ENCODE measurements at regions not wholly inside any gene's neighbourhood (a gene's known extent, or its start where the extent isn't known, plus 50 kb on each side); places are given as distances from the start of the nearest gene placed in this dataset.

- Histone ChIP-seq H3K4me1 (ENCODE audit: control insufficient read depth, insufficient read depth, low read length) (no peaks in the 10 kb centered on the region), H3K9me3 (ENCODE audit: control insufficient read depth, insufficient read depth, low read depth, low read length) (no peaks in the 10 kb centered on the region), H3K27ac (ENCODE audit: extremely low read depth, low read depth, low read length) (no peak overlapping the region), H3K4me3 (ENCODE audit: low read depth, low read length) (no peak overlapping the region), H3K36me3 (ENCODE audit: control insufficient read depth in 2 of 2, insufficient read depth in 1 of 2, low read length in 2 of 2) (no peaks in the 10 kb centered on the region)
- ChIA-PET CTCF (no interaction called here), POLR2A (no interaction called here)
- no peak for TF ChIP-seq ZNF624 (tag by site-specific recombination; IDR thresholded peaks at IDR 0.05)
- TF ChIP-seq, protein P1, sequence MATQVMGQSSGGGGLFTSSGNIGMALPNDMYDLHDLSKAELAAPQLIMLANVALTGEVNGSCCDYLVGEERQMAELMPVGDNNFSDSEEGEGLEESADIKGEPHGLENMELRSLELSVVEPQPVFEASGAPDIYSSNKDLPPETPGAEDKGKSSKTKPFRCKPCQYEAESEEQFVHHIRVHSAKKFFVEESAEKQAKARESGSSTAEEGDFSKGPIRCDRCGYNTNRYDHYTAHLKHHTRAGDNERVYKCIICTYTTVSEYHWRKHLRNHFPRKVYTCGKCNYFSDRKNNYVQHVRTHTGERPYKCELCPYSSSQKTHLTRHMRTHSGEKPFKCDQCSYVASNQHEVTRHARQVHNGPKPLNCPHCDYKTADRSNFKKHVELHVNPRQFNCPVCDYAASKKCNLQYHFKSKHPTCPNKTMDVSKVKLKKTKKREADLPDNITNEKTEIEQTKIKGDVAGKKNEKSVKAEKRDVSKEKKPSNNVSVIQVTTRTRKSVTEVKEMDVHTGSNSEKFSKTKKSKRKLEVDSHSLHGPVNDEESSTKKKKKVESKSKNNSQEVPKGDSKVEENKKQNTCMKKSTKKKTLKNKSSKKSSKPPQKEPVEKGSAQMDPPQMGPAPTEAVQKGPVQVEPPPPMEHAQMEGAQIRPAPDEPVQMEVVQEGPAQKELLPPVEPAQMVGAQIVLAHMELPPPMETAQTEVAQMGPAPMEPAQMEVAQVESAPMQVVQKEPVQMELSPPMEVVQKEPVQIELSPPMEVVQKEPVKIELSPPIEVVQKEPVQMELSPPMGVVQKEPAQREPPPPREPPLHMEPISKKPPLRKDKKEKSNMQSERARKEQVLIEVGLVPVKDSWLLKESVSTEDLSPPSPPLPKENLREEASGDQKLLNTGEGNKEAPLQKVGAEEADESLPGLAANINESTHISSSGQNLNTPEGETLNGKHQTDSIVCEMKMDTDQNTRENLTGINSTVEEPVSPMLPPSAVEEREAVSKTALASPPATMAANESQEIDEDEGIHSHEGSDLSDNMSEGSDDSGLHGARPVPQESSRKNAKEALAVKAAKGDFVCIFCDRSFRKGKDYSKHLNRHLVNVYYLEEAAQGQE (tag by site-specific recombination; IDR thresholded peaks at IDR 0.05) = no peak
- no peak for TF ChIP-seq ZNF16 (tag by site-specific recombination; IDR thresholded peaks at IDR 0.05; ENCODE audit: low read depth)
- TF ChIP-seq REPIN1 (tag by site-specific recombination; IDR thresholded peaks at IDR 0.05; ENCODE audit: low read depth) = no peak
- TF ChIP-seq ZNF776 (tag by site-specific recombination; IDR thresholded peaks at IDR 0.05; ENCODE audit: borderline replicate concordance) = no peak
- no peak for TF ChIP-seq ZNF501 (tag by site-specific recombination; IDR thresholded peaks at IDR 0.05)
- no peak for TF ChIP-seq ZSCAN16 (tag by site-specific recombination; IDR thresholded peaks at IDR 0.05)
- TF ChIP-seq, protein P2, sequence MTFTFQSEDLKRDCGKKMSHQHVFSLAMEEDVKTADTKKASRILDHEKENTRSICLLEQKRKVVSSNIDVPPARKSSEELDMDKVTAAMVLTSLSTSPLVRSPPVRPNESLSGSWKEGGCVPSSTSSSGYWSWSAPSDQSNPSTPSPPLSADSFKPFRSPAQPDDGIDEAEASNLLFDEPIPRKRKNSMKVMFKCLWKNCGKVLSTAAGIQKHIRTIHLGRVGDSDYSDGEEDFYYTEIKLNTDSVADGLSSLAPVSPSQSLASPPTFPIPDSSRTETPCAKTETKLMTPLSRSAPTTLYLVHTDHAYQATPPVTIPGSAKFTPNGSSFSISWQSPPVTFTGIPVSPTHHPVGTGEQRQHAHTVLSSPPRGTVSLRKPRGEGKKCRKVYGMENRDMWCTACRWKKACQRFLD (tag by site-specific recombination; IDR thresholded peaks at IDR 0.05) = no peak
- TF ChIP-seq ZFP69B (tag by site-specific recombination; IDR thresholded peaks at IDR 0.05) = no peak
- TF ChIP-seq ZNF837 (tag by site-specific recombination; IDR thresholded peaks at IDR 0.05) = no peak
- no peak for TF ChIP-seq ZNF510 (tag by site-specific recombination; IDR thresholded peaks at IDR 0.05; ENCODE audit: insufficient replicate concordance)
- no peak for TF ChIP-seq ZNF132 (tag by site-specific recombination; IDR thresholded peaks at IDR 0.05; ENCODE audit: borderline replicate concordance)
- no peak for TF ChIP-seq ZNF530 (tag by site-specific recombination; IDR thresholded peaks at IDR 0.05; ENCODE audit: low read depth)
- TF ChIP-seq, protein P3, sequence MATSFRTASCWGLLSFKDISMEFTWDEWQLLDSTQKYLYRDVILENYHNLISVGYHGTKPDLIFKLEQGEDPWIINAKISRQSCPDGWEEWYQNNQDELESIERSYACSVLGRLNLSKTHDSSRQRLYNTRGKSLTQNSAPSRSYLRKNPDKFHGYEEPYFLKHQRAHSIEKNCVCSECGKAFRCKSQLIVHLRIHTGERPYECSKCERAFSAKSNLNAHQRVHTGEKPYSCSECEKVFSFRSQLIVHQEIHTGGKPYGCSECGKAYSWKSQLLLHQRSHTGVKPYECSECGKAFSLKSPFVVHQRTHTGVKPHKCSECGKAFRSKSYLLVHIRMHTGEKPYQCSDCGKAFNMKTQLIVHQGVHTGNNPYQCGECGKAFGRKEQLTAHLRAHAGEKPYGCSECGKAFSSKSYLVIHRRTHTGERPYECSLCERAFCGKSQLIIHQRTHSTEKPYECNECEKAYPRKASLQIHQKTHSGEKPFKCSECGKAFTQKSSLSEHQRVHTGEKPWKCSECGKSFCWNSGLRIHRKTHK (tag by site-specific recombination; IDR thresholded peaks at IDR 0.05) = no peak
- no peak for TF ChIP-seq ZSCAN4 (tag by site-specific recombination; IDR thresholded peaks at IDR 0.05)
- TF ChIP-seq ZBTB8A (tag by site-specific recombination; IDR thresholded peaks at IDR 0.05) = no peak
Measured at GRCh38 chr18:67268530-67268929, 248.0 kb downstream of the DSEL start.

DNA sequence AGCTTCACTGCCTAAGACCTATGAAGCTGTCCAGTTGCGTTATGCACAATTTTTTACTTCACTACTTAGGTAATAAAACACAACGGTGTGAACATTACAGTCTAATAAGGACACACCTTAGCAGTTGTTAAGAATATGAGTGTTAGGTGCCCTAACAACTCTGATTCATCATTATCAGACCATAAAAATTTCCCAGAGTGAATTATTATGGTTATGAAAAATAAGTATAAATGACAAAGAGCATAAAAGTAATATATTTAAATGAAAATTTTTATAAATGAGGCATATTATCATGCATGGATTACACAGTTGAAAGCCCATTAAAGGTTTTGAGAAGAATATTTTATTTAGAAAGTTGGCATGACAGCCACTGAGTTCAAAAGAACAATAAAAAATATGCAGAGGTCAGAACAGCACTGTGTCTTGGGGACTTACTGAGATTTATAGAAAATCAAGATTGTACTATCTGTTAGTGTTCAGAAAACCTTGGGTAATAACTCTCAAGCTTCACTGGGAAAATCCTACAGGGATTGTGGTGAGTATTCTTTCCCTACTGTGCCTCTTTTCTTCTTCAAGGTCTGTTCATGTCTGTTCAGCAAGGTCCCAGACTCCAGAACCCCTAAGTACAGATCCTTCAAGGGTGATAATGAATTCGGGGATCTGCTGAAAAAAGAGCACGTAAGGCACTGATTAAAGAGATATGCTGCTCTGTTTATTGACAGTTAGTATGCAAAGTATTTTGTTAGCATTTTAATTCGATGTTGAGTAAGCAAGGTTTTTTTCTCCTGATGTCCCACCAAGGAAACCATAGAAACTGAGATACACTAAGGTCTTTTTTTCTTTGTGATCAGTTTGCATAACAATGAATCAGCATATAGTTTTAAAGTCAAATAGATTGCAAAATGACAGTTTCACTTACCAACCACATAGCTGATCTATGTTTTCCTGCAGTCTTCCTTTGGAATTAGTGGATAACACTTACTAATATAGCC is 250.0 kb downstream of the DSEL start:
- Histone ChIP-seq H3K9me3 (ENCODE audit: control insufficient read depth, insufficient read depth, low read depth, low read length) (no peaks in the 10 kb centered on the region), H3K27ac (ENCODE audit: extremely low read depth, low read depth, low read length) (no peak overlapping the region), H3K4me1 (ENCODE audit: control insufficient read depth, insufficient read depth, low read length) (no peaks in the 10 kb centered on the region), H3K36me3 (ENCODE audit: control insufficient read depth in 2 of 2, insufficient read depth in 1 of 2, low read length in 2 of 2) (no peaks in the 10 kb centered on the region), H3K4me3 (ENCODE audit: low read depth, low read length) (no peak overlapping the region)
- ChIA-PET POLR2A (no interaction called here), CTCF (no interaction called here)
- TF ChIP-seq ZNF174 (tag by site-specific recombination; IDR thresholded peaks at IDR 0.05) (no peak), ZNF23 (tag by site-specific recombination; IDR thresholded peaks at IDR 0.05; ENCODE audit: borderline replicate concordance) (no peak)
- TF ChIP-seq, protein P4, sequence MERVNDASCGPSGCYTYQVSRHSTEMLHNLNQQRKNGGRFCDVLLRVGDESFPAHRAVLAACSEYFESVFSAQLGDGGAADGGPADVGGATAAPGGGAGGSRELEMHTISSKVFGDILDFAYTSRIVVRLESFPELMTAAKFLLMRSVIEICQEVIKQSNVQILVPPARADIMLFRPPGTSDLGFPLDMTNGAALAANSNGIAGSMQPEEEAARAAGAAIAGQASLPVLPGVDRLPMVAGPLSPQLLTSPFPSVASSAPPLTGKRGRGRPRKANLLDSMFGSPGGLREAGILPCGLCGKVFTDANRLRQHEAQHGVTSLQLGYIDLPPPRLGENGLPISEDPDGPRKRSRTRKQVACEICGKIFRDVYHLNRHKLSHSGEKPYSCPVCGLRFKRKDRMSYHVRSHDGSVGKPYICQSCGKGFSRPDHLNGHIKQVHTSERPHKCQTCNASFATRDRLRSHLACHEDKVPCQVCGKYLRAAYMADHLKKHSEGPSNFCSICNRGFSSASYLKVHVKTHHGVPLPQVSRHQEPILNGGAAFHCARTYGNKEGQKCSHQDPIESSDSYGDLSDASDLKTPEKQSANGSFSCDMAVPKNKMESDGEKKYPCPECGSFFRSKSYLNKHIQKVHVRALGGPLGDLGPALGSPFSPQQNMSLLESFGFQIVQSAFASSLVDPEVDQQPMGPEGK (tag by site-specific recombination; IDR thresholded peaks at IDR 0.05) = no peak
